GM23338 (cell line): ENCODE measurements at regions not wholly inside any gene's neighbourhood (a gene's known extent, or its start where the extent isn't known, plus 50 kb on each side); places are given as distances from the start of the nearest gene placed in this dataset.

ENCODE experiments used
- ATAC-seq: fragments of 200-7000 bp; cut with Tn5 transposase; 3 replicates; pipeline ENCODE4 v1.9.1; 2020
- DNase-seq: peaks from one replicate; pipeline ENCODE4 v3.0.0-alpha.2; 2015; ENCODE audit warnings: low spot score
- H2AFZ ChIP-seq: fragments of 200-600 bp; sonication (generic); 2 replicates; pipeline ENCODE4 v1.8.0; 2016; ENCODE audit warnings: antibody characterized with exemption, mild to moderate bottlenecking, moderate library complexity
- H3F3A ChIP-seq: fragments of 200-600 bp; sonication (generic); replicated peaks from 2 replicates; pipeline ENCODE4 v1.8.0; 2017; ENCODE audit warnings: antibody characterized with exemption, mixed run types, low read depth
- H3K27ac ChIP-seq: fragments of 200-600 bp; sonication (generic); 2 replicates; pipeline ENCODE4 v1.6.1; 2016; ENCODE audit warnings: low read depth
- H3K27me3 ChIP-seq: fragments of 200-600 bp; sonication (generic); 2 replicates; pipeline ENCODE4 v1.8.0; 2016; ENCODE audit warnings: mild to moderate bottlenecking, mixed run types, moderate library complexity; ENCODE audit not compliant: insufficient read depth
- H3K36me3 ChIP-seq: fragments of 200-600 bp; sonication (generic); 2 replicates; pipeline ENCODE4 v1.8.0; 2016; ENCODE audit warnings: mild to moderate bottlenecking; ENCODE audit not compliant: insufficient read depth
- H3K4me1 ChIP-seq: fragments of 200-600 bp; sonication (generic); 2 replicates; pipeline ENCODE4 v1.8.0; 2016; ENCODE audit warnings: mild to moderate bottlenecking, moderate library complexity; ENCODE audit not compliant: insufficient read depth
- H3K4me2 ChIP-seq: fragments of 200-600 bp; sonication (generic); 2 replicates; pipeline ENCODE4 v1.7.1; 2017; ENCODE audit warnings: mixed run types
- H3K4me3 ChIP-seq: fragments of 200-600 bp; sonication (generic); 2 replicates; pipeline ENCODE4 v1.6.1; 2016; ENCODE audit warnings: mixed run types
- H3K79me2 ChIP-seq: fragments of 200-600 bp; sonication (generic); replicated peaks from 2 replicates; pipeline ENCODE4 v1.8.0; 2017; ENCODE audit warnings: mild to moderate bottlenecking; ENCODE audit not compliant: insufficient read depth
- H3K9me2 ChIP-seq: fragments of 200-600 bp; sonication (generic); 2 replicates; pipeline ENCODE4 v1.8.0; 2017; ENCODE audit not compliant: insufficient read depth
- H4K20me1 ChIP-seq: fragments of 200-600 bp; sonication (generic); replicated peaks from 2 replicates; pipeline ENCODE4 v1.8.0; 2017; ENCODE audit warnings: mild to moderate bottlenecking; ENCODE audit not compliant: insufficient read depth
- H3K27ac Mint-ChIP-seq: 2 replicates; pipeline ENCODE4 v1.8.0; 2020; ENCODE audit warnings: inconsistent platforms, mild to moderate bottlenecking, moderate library complexity, mixed read lengths
- H3K27me3 Mint-ChIP-seq: 3 replicates; pipeline ENCODE4 v1.8.0; 2022; ENCODE audit warnings: low read depth, mild to moderate bottlenecking, moderate library complexity, mixed read lengths, inconsistent platforms; ENCODE audit not compliant: insufficient read depth, poor library complexity
- H3K36me3 Mint-ChIP-seq: 3 replicates; pipeline ENCODE4 v1.8.0; 2021; ENCODE audit warnings: low read depth, mild to moderate bottlenecking, inconsistent platforms, moderate library complexity, mixed read lengths
- H3K4me1 Mint-ChIP-seq: 3 replicates; pipeline ENCODE4 v1.8.0; 2020; ENCODE audit warnings: mild to moderate bottlenecking, inconsistent platforms, mixed read lengths
- H3K4me3 Mint-ChIP-seq: 3 replicates; pipeline ENCODE4 v1.8.0; 2021; ENCODE audit warnings: moderate library complexity, mild to moderate bottlenecking, inconsistent platforms, mixed read lengths
- H3K9me3 Mint-ChIP-seq: 3 replicates; pipeline ENCODE4 v1.8.0; 2020; ENCODE audit warnings: moderate library complexity, mild to moderate bottlenecking, inconsistent platforms, mixed read lengths
- CREB1 ChIP-seq: fragments of 250-450 bp; sonication (Bioruptor Pico); IDR thresholded peaks from 2 replicates; pipeline ENCODE4 v1.5.0; 2020; ENCODE audit warnings: low read depth, mild to moderate bottlenecking, moderate library complexity
- CTCF ChIP-seq, 2 experiments: fragments of 200-600 bp in 1 of 2; sonication (generic) in 1 of 2; conservative IDR thresholded peaks; 2 replicates each; pipeline versions ENCODE4 v1.5.1 to v1.6.1; 2016 to 2017; ENCODE audit warnings: antibody characterized with exemption in 2 of 2, low read depth in 2 of 2, mild to moderate bottlenecking in 2 of 2, moderate library complexity in 1 of 2
- ETS1 ChIP-seq: IDR thresholded peaks from 2 replicates; pipeline ENCODE4 v1.6.1; 2016; ENCODE audit warnings: antibody characterized with exemption
- EZH2phosphoT487 ChIP-seq: fragments of 200-600 bp; sonication (generic); IDR thresholded peaks from one replicate; pipeline ENCODE4 v1.8.1; 2018; ENCODE audit warnings: antibody characterized with exemption; ENCODE audit not compliant: unreplicated experiment
- JUNB ChIP-seq: IDR thresholded peaks from one replicate; pipeline ENCODE4 v1.6.1; 2016; ENCODE audit warnings: antibody characterized with exemption; ENCODE audit not compliant: unreplicated experiment
- NANOG ChIP-seq: IDR thresholded peaks from 2 replicates; pipeline ENCODE4 v1.6.1; 2016; ENCODE audit warnings: antibody characterized with exemption, borderline replicate concordance
- POLR2AphosphoS5 ChIP-seq: IDR thresholded peaks from 2 replicates; pipeline ENCODE4 v1.6.1; 2016; ENCODE audit warnings: antibody characterized with exemption, low read depth
- REST ChIP-seq: IDR thresholded peaks from one replicate; pipeline ENCODE4 v1.6.1; 2018; ENCODE audit warnings: antibody characterized with exemption; ENCODE audit not compliant: unreplicated experiment
- STAT1 ChIP-seq: IDR thresholded peaks from one replicate; pipeline ENCODE4 v1.6.1; 2016; ENCODE audit warnings: antibody characterized with exemption; ENCODE audit not compliant: unreplicated experiment
- ZNF331 ChIP-seq: fragments of 250-450 bp; sonication (Bioruptor Pico); IDR thresholded peaks from 2 replicates; pipeline ENCODE4 v1.5.0; 2020; ENCODE audit warnings: low read depth, mild to moderate bottlenecking, moderate library complexity

GRCh38 chr20:52688345-52688744 is 283.8 kb upstream of the TSHZ2 start:
- Histone ChIP-seq H3K4me1 (no peaks in the 10 kb centered on the region; the same call in 1 of the 2 replicates), H3K4me2 (no peak overlapping the region), H3K79me2 (no peaks in the 10 kb centered on the region), H3K4me3 (no peak overlapping the region), H3K9me2 (no peaks in the 10 kb centered on the region), H2AFZ (no peak overlapping the region; the same call in 1 of the 2 replicates), H3F3A (no peaks in the 10 kb centered on the region), H3K27ac (no peak overlapping the region), H3K36me3 (no peaks in the 10 kb centered on the region), H4K20me1 (no peaks in the 10 kb centered on the region), H3K27me3 (no peaks in the 10 kb centered on the region)
- no peak for DNase-seq
- Mint-ChIP-seq H3K36me3 (no peaks in the 10 kb centered on the region), H3K27me3 (peaks cover 3% of the 10 kb centered on the region), H3K4me3 (no peak overlapping the region), H3K4me1 (peaks cover 8% of the 10 kb centered on the region), H3K9me3 (no peaks in the 10 kb centered on the region; the same call in 2 of the 3 replicates), H3K27ac (no peak overlapping the region)
- ATAC-seq = no peak
- TF ChIP-seq REST (no peak), STAT1 (no peak), ETS1 (no peak)

- H2AFZ ChIP-seq = no peak overlapping the region
- no peak overlapping the region for H3K4me2 ChIP-seq
- H3K9me2 ChIP-seq = no peaks in the 10 kb centered on the region
- H3K27me3 Mint-ChIP-seq = peaks cover 3% of the 10 kb centered on the region
- no peaks in the 10 kb centered on the region for H4K20me1 ChIP-seq
- no peaks in the 10 kb centered on the region; the same call in 1 of the 2 replicates for H3K4me1 ChIP-seq
- TF ChIP-seq POLR2AphosphoS5 = no peak
- no peak for TF ChIP-seq CTCF (conservative IDR thresholded peaks at IDR 0.05; ENCODE audit: low read depth in 2 of 2)
- no peak for TF ChIP-seq EZH2phosphoT487
- TF ChIP-seq ZNF331 (CRISPR knock-in tag) = no peak
- TF ChIP-seq JUNB = no peak
- no peak for TF ChIP-seq CREB1 (CRISPR knock-in tag)
- no peak for TF ChIP-seq NANOG
- DNase-seq = no peak
- no peaks in the 10 kb centered on the region for H3F3A ChIP-seq
- no peaks in the 10 kb centered on the region for H3K36me3 ChIP-seq
- H3K4me3 Mint-ChIP-seq = no peak overlapping the region
- H3K27ac ChIP-seq = no peak overlapping the region
- H3K27me3 ChIP-seq = no peaks in the 10 kb centered on the region
- H3K9me3 Mint-ChIP-seq = no peaks in the 10 kb centered on the region; the same call in 2 of the 3 replicates
- no peak overlapping the region for H3K27ac Mint-ChIP-seq
- no peaks in the 10 kb centered on the region for H3K36me3 Mint-ChIP-seq
- H3K79me2 ChIP-seq = no peaks in the 10 kb centered on the region
- H3K4me1 Mint-ChIP-seq = peaks cover 8% of the 10 kb centered on the region
- no peak overlapping the region for H3K4me3 ChIP-seq
- ATAC-seq = no peak
Measured at GRCh38 chr20:52684905-52685304, 287.3 kb upstream of the TSHZ2 start.
